NCI-H2107 (cell line): ENCODE measurements at regions not wholly inside any gene's neighbourhood (a gene's known extent, or its start where the extent isn't known, plus 50 kb on each side); places are given as distances from the start of the nearest gene placed in this dataset.

Experiments
- DNase-seq: peaks from one replicate; lab custom pipeline; 2025; lab: John Stamatoyannopoulos, UW

- DNase-seq, result no peak
Measured at GRCh38 chr2:120976501-120977307, 241.0 kb downstream of the GLI2 start.

GRCh38 chr2:120977582-120978358, 242.1 kb downstream of the GLI2 start:
- no peak for DNase-seq

- no peak for DNase-seq
Measured at GRCh38 chr2:120978359-120979050, 242.8 kb downstream of the GLI2 start.

GRCh38 chr2:120979398-120979797, 243.7 kb downstream of the GLI2 start:
- DNase-seq, result no peak

- DNase-seq, result no peak
Measured at GRCh38 chr2:120979921-120980320, 244.3 kb downstream of the GLI2 start.

GRCh38 chr2:120981443-120981842, 245.8 kb downstream of the GLI2 start:
- DNase-seq, result no peak

- no peak for DNase-seq
Measured at GRCh38 chr2:120982598-120982997, 246.9 kb downstream of the GLI2 start.

- no peak for DNase-seq
Measured at GRCh38 chr2:120983344-120983743, 247.7 kb downstream of the GLI2 start.

- DNase-seq, result peak; percentile 17
Measured at GRCh38 chr2:120984046-120984445, 248.4 kb downstream of the GLI2 start.

- DNase-seq, result no peak
Measured at GRCh38 chr2:120984452-120985173, 248.9 kb downstream of the GLI2 start.

GRCh38 chr2:120985174-120985996, 249.7 kb downstream of the GLI2 start:
- no peak for DNase-seq

GRCh38 chr2:120985997-120986651, 250.5 kb downstream of the GLI2 start:
- DNase-seq, result no peak

GRCh38 chr2:120986898-120987650, 251.4 kb downstream of the GLI2 start:
- DNase-seq, result no peak

- DNase-seq, result no peak
Measured at GRCh38 chr2:120988051-120988699, 252.5 kb downstream of the GLI2 start.

GRCh38 chr2:120988700-120989511, 253.2 kb downstream of the GLI2 start:
- DNase-seq, result no peak

GRCh38 chr2:120989512-120990441, 254.1 kb downstream of the GLI2 start:
- DNase-seq, result no peak

GRCh38 chr2:120990451-120990871, 254.8 kb downstream of the GLI2 start:
- no peak for DNase-seq
